ENCODE measurements at regions not wholly inside any gene's neighbourhood (a gene's known extent, or its start where the extent isn't known, plus 50 kb on each side); places are given as distances from the start of the nearest gene placed in this dataset.

DNA sequence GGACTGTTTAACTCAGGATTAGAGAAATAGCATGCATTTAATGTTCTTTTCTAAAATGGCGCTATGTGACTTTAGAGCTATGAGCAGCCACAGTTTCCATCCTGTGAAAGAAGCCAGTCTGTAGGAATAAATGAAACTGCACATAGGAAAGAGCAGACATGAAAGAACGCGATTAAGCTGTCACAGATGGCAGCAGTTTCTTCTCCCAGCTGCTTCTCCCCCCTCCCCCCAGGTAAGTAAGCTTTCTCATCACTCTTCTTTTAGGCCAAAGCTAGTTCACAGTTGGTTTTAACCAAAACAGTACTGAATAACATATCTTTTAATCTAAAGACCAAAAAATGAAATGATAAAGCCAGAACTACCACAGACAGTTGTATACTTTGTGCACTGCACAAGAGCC lies 266.4 kb downstream of the KCNA4 start:
- H3K27me3 ChIP-seq (ENCODE audit: insufficient read depth in 3 of 3, low read length in 2 of 3), result no peaks in the 10 kb centered on the region
- no peaks in the 10 kb centered on the region for H3K4me1 ChIP-seq
- intact Hi-C loops (cut with DNase I), result no loop called here
- DNase-seq, result no peak
- 74 to 79% (median 75%) methylated on average over 3 of the region's 3 CpGs for WGBS, 3 donors
- ATAC-seq, result no peak
- no peaks in the 10 kb centered on the region for H3K36me3 ChIP-seq (ENCODE audit: insufficient read depth in 1 of 2, low read depth in 1 of 2)
- no peak overlapping the region for H3K4me3 ChIP-seq
- H3K27ac ChIP-seq, result no peak overlapping the region
- no peak for TF ChIP-seq CTCF (IDR thresholded peaks at IDR 0.05)
- H3K9me3 ChIP-seq, result no peaks in the 10 kb centered on the region

- no peak for ATAC-seq
- H3K4me3 ChIP-seq, result no peak overlapping the region
- H3K27ac ChIP-seq, result no peak overlapping the region
- no peaks in the 10 kb centered on the region for H3K9me3 ChIP-seq
- no peaks in the 10 kb centered on the region for H3K4me1 ChIP-seq
- 55 to 59% (median 58%) methylated on average over 1 of the region's 1 CpG for WGBS, 3 donors
- no peak for TF ChIP-seq CTCF (IDR thresholded peaks at IDR 0.05)
- no peaks in the 10 kb centered on the region for H3K27me3 ChIP-seq (ENCODE audit: insufficient read depth in 3 of 3, low read length in 2 of 3)
- DNase-seq, result no peak
- no peaks in the 10 kb centered on the region for H3K36me3 ChIP-seq (ENCODE audit: insufficient read depth in 1 of 2, low read depth in 1 of 2)
- intact Hi-C loops (cut with DNase I), result no loop called here
Observed at GRCh38 chr11:29734287-29734686, 282.5 kb downstream of the KCNA4 start.

- Histone ChIP-seq H3K4me1 (no peaks in the 10 kb centered on the region), H3K27ac (no peak overlapping the region), H3K27me3 (ENCODE audit: insufficient read depth in 3 of 3, low read length in 2 of 3) (no peaks in the 10 kb centered on the region), H3K4me3 (no peak overlapping the region), H3K36me3 (ENCODE audit: insufficient read depth in 1 of 2, low read depth in 1 of 2) (no peaks in the 10 kb centered on the region), H3K9me3 (no peaks in the 10 kb centered on the region)
- no peak for TF ChIP-seq CTCF (IDR thresholded peaks at IDR 0.05)
- ATAC-seq (no peak), DNase-seq (no peak)
- intact Hi-C loops (cut with DNase I), result no loop called here
- 84 to 91% (median 89%) methylated on average over 14 of the region's 14 CpGs for WGBS, 3 donors
Observed at GRCh38 chr11:29713831-29714320, 303.0 kb downstream of the KCNA4 start.

GRCh38 chr11:29712616-29713015 lies 304.2 kb downstream of the KCNA4 start:
- Histone ChIP-seq H3K27ac (no peak overlapping the region), H3K27me3 (ENCODE audit: insufficient read depth in 3 of 3, low read length in 2 of 3) (no peaks in the 10 kb centered on the region), H3K4me3 (no peak overlapping the region), H3K36me3 (ENCODE audit: insufficient read depth in 1 of 2, low read depth in 1 of 2) (no peaks in the 10 kb centered on the region), H3K9me3 (no peaks in the 10 kb centered on the region), H3K4me1 (no peaks in the 10 kb centered on the region)
- DNase-seq (no peak), ATAC-seq (no peak)
- intact Hi-C loops (cut with DNase I), result no loop called here
- 88 to 95% (median 94%) methylated on average over 11 to 12 of the region's 12 CpGs for WGBS, 3 donors
- no peak for TF ChIP-seq CTCF (IDR thresholded peaks at IDR 0.05)

DNA sequence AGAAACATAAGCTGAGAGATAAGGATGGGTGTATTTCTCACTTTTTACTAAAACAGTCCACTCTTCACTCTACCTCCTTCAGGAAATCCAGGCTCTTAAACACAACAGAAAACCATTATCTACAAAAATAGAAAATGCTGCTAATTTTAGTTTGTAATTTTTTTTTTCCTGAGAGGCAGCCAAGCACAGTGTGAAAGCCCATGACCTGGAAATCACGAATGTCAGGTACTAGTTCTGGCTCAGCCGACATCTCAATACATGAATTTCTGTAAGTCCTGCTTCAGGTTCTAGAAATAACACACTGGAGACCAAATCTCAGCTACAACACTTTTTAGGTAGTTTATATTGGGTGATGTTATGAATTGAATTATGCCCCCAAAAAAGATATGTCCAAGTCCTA lies 308.9 kb downstream of the KCNA4 start:
- Histone ChIP-seq H3K36me3 (ENCODE audit: insufficient read depth in 1 of 2, low read depth in 1 of 2) (no peaks in the 10 kb centered on the region), H3K27ac (no peak overlapping the region), H3K4me1 (no peaks in the 10 kb centered on the region), H3K9me3 (no peaks in the 10 kb centered on the region), H3K27me3 (ENCODE audit: insufficient read depth in 3 of 3, low read length in 2 of 3) (no peaks in the 10 kb centered on the region), H3K4me3 (no peak overlapping the region)
- ATAC-seq, result no peak
- TF ChIP-seq CTCF (IDR thresholded peaks at IDR 0.05), result no peak
- 30 to 52% (median 36%) methylated on average over 2 of the region's 2 CpGs for WGBS, 3 donors
- intact Hi-C loops (cut with DNase I), result no loop called here
- no peak for DNase-seq

All from psoas muscle (tissue), 7 donors.